ENCODE measurements at regions not wholly inside any gene's neighbourhood (a gene's known extent, or its start where the extent isn't known, plus 50 kb on each side); places are given as distances from the start of the nearest gene placed in this dataset.

GRCh38 chr4:187387739-187388138 is 607.8 kb upstream of the ZFP42 start:
- TF ChIP-seq POLR2A (IDR thresholded peaks at IDR 0.05; ENCODE audit: insufficient read depth in 1 of 2, low read depth in 2 of 2, low read length in 2 of 2), result no peak
- TF ChIP-seq CTCF (CRISPR knock-in tag; IDR thresholded peaks at IDR 0.05), result no peak
- TF ChIP-seq PHF21A (CRISPR knock-in tag; IDR thresholded peaks at IDR 0.05), result no peak
- no peak for TF ChIP-seq ZNF629 (CRISPR knock-in tag; conservative IDR thresholded peaks at IDR 0.05)
- no peak for TF ChIP-seq ARID3A (IDR thresholded peaks at IDR 0.05; ENCODE audit: low read depth, low read length)
- TF ChIP-seq ZHX2 (IDR thresholded peaks at IDR 0.05; ENCODE audit: low read depth), result no peak
- no peak for TF ChIP-seq ZHX2 (CRISPR knock-in tag; IDR thresholded peaks at IDR 0.05; ENCODE audit: borderline replicate concordance)
- TF ChIP-seq GTF3A (CRISPR knock-in tag; conservative IDR thresholded peaks at IDR 0.05), result no peak
- TF ChIP-seq ZNF331 (CRISPR knock-in tag; IDR thresholded peaks at IDR 0.05), result no peak
